ENCODE measurements at regions not wholly inside any gene's neighbourhood (a gene's known extent, or its start where the extent isn't known, plus 50 kb on each side); places are given as distances from the start of the nearest gene placed in this dataset.

DNA sequence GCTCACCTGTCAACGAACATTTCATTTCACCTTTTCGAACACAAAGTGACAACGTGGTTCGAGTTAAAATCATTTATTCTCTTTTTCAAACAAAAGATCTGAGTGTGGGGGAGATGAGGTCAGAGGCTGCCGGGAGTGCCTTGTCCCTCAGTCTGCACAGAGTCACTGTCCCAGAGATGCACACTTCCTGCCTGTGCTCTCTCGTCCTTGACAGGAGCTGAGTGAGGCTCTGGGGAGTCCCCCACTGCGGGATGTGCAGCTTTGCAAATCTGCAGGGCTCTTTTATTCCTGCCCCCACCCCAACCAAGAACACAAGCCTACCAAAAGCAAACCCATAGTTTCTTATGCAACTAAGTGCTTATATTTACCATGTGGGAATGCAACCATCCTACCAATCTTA, 497.8 kb downstream of the EIPR1 start:
- DNase-seq (ENCODE audit: low read depth in 4 of 4, low spot score in 3 of 4), result no peak

DNA sequence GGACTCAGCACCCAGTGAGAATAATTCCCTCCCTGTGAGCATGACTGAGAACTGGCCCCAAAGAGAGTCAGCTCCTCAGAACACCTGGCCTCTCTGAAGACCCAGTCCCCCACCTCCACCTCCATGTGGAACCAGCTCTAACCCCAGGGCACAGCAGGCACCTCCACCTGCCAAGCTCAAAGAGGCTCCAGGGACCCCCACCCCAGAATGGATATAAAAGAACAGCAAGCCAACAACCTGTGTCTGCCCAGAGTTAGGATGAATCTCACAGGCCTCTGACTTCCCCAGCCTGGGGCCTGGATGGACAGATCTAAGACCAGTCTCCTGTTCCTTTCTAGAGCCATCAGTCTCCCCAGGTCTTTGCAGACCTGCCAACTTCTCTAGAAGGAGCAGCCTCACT, 498.5 kb downstream of the EIPR1 start:
- DNase-seq (ENCODE audit: low read depth in 4 of 4, low spot score in 3 of 4), result no peak

DNA sequence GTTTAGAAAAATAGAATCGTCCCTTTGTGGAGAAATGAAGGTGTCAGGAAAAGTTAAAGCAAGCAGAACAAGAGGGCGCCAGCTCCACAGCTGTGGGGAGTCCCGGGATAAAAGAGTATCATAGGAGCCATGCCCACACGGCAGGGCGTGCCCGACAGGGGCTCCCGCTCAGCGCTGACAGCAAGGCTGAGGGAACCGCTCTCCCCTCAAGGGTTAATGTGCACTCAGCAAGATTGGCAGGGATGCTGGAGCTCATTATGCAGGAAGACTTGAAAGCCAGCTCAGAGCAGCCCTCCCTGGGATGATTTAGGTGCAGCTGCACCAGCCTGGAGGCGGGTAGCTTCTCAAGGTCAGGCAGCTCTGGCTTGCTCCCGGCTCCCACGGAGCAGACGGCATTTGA, 500.2 kb downstream of the EIPR1 start:
- DNase-seq (ENCODE audit: low read depth in 4 of 4, low spot score in 3 of 4), result no peak

DNA sequence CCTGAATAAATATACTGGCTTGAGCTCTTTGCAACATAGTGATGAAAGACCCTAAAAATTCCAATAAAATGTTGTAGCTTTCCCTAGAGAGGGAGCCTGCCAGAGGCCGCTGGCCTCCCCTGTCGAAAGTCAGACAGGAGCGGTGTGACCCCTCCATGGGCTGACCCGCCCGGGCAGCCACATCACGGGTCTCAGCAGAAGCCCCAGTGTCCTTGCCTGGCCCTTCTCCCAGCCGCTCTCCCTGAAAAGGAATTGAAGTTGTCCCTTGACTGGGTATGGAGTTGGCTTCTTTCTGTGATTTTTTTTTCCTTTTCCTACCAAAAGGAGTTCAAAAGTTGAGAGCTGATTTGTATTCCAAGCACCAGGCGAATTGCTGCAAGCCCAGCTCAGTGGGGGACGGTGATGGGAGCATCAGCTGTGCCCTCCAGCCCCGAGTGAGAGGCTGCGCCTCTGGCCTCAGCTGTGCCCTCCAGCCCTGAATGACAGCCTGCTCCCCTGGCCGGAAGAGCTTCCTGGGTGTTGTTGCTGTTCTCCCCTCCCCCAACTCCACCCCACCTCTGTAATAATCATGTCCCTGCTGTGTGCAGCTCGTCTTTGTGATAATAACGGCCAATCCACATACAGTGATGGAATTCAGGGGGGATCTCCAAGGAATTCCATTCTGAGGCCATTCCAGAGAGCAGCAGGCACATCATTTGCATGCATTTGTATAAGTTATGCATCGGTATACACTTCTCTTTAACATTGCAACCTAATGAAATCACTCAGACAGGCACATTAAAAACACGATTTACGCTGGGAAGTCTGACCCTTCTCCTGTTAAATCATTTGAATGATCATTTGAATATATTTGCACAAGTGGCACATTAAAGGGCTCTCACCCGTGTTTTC, 501.0 kb downstream of the EIPR1 start:
- peak in 2 of 4 donors; percentile 32 to 34 for DNase-seq (ENCODE audit: low read depth in 4 of 4, low spot score in 3 of 4)

DNA sequence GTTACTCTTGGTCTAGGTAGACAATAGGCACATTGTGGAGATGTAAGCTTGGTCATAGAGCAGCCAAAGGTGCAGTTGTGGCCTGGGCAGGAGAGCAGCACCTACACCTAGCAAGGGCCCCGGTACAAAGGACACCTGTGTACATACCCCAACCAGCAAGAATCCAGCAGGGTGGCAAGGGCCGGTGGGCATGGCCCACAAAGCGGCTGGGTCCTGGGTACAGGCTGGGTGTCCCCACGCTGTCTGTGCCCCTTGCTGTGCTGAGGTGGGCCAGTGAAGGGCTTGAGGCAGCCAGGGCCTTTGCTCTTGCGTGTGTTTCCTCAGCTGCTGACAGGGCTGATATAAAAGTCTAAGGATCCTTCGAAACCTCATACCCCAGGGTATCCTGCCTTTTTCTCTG, 501.8 kb downstream of the EIPR1 start:
- DNase-seq (ENCODE audit: low read depth in 4 of 4, low spot score in 3 of 4), result no peak

DNA sequence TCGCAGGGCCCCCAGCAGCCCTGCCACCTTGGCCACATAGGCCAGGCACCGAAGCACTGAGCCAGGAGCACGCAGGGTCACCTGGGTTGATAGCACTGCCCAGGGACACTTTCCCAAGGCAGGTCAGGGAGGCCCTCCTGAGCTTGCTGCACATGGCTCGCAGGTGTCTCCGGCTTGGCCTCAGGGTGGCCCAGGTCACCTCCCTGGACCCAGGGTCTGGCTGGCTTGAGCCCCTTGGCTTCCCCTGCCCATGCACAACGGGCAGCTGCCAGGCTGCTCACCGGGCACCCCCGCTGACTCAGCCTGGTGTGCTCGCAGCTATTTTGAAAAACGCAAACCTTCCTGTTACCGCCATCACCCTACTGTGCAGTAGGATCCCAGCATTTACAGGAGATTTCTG, 502.3 kb downstream of the EIPR1 start:
- no peak for DNase-seq (ENCODE audit: low read depth in 4 of 4, low spot score in 3 of 4)

DNA sequence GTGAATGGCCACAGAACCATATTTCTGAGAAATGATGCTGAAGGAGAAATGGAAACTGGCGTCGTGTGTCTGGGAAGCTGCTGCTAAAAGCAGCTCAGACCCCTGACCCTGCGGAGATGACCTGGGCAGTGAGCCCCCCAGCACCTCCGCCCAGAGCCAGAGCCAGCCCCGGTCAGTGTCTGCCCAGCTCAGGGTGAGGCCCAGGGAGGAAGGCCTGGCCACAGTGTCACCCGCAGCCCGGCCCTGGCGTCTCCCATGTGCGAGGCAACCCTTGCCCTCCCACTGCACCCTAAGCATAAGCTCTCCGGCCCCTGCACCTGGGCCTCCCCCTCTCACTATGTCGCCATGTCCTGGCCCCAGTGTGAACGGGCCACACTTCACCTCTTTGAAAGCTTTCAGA, 502.8 kb downstream of the EIPR1 start:
- DNase-seq (ENCODE audit: low read depth in 4 of 4, low spot score in 3 of 4), result no peak

DNA sequence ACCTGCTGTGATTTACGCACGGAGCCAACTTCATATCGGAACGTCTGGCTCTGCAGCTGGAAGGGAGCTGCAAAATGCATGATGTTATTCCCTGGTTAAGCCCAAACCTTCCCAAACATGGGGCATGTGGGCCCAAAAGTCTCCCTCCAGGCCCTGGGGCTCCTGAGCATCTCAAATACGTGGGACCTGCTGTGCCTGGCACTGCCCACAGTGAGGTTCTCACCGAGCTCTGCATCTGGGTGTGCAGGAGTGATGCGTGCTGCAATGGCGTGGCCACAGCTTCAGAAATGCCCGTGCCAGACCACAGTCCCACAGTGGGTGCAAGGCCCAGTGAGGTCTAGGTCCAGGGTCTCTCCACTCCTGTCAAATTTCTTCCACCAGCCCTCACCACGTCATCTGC, 503.3 kb downstream of the EIPR1 start:
- DNase-seq (ENCODE audit: low read depth in 4 of 4, low spot score in 3 of 4), result no peak

DNA sequence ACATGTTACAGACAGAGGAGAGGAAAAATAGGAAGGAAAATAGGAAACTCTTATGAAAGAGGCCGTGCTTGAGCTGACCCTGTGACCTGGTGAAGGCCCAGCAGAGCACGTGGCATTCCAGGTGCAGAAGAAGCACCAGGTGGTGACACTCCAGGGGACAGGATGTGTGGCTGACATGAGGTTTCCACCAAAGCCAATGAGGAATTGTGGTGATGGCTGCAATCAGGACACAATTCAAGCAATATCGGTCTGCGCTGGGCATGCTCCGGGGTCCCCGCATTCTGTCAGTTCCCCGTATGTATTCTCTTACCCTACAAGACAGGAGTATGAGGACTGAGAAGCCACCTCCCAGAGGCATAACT, 504.2 kb downstream of the EIPR1 start:
- DNase-seq (ENCODE audit: low read depth in 4 of 4, low spot score in 3 of 4), result no peak

DNA sequence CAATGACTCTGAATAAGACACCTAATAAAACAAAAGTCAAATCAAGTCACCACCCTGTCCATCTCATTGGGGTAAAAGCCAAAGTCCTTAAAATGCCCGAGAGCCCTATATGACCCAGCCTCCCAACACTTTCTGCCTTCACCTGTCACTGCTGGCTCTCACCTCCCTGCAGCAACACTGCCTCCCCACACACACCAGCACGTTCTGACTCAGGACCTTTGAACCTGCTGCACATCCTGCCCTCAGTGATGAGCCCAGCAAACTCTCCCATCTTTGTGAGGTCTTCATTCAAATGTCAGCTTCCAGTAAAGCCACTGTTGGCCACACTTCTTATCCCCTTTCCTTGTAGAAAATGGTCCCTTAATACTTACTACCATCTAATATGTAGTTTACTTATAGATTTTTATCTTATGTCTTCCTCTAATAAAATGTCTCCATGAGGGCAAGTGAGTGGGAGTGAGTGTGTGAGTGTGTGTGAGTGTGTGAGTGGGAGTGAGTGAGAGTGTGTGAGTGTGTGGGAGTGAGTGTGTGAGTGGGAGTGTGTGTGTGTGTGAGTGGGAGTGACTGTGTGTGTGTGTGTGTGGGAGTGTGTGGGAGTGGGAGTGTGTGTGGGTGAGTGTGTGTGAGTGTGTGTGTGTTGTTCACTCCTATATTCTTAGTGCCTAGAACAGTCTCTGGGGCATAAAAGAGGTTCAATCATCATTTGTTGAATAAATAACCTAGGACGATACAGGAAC, 504.7 kb downstream of the EIPR1 start:
- no peak for DNase-seq (ENCODE audit: low read depth in 4 of 4, low spot score in 3 of 4)

DNA sequence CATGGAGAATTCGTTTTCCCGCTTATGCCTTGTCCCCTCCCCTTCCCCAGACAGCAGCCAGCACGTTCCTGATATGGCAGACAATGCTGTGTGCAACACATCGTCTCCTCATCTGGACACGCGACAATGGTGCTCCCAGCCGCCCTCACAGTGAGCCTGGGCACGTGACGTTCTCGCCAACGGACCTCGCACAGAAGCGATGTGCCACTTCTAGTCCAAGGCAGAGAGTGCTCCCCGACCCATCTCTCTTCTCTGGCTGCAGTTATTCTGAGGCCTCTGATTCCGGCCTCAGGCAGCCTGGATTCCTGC, 505.4 kb downstream of the EIPR1 start:
- no peak for DNase-seq (ENCODE audit: low read depth in 4 of 4, low spot score in 3 of 4)

DNA sequence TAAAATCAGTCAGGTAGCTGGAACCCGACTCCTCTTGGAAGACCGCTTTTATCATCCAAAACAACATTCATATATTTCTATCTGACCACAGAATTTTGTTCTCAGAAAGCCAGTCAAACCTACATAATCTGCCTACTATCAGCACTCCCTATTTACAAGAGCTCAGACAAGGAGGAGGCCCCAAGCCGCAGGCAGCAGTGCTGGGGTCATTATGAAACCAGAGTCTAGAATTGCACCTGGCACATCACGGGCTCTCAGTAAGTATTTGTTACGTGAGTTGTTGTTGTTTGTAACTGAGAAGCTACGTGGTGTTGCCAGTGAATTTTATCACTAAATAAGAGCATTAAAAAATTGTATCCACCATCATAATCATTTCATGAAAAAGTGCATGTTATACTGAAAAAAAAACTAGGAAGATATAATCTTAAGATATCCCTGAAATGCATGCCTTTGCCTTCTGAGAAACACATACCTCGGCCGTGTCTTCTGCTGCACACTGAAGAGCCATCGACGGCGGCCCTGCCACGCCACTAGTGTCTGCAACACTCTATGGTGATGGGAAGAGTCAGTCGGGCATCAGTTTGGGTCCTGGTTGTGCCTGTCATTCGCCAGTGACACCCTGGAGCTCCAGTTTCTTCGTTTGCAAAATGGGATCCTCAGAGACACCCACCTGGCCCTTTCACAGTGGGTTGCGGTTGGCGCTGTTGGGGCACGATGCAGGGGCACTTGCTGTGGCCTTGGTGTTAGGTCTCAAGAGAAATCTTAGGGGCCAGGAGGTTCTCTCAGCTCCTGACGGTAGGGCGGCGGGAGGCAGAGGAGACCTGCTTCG, 505.9 kb downstream of the EIPR1 start:
- no peak for DNase-seq (ENCODE audit: low read depth in 4 of 4, low spot score in 3 of 4)

DNA sequence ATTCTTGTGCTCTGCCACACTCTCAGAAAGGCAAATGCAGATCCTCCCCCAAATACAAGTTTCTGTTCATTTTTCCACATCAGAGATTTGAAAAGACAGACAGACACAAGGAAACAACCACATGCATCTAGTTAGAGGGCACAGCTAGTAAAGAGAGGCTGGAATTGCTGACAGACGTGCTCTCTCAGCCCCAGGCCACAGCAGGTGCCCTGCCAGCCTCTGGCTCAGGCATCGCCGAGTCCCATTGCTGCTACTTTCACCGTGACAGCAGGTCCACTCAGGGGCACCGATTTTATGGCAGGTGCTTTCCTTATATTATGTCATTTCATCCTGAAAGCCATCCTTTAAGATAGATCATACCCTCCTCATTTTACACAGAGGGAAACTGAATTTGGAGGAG, 507.5 kb downstream of the EIPR1 start:
- DNase-seq (ENCODE audit: low read depth in 4 of 4, low spot score in 3 of 4), result no peak

DNA sequence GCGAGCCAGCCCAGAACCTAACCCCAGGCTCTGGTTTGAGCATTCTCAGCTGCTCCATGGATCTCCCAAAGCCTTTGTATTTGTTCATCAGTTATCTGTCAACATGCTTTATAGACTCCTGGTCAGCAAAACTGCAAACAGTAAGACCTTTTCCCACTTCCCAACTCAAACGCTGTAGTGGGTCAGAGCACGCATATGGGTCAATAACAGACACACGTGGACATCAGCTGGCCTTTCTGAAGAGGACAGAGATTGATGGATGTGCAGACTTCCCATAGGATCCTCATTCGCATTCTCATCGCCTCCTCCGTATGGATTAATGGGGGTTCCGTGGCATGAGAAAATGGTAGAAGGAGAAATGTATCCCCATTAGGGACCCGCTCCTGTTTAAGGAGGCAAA, 508.1 kb downstream of the EIPR1 start:
- no peak for DNase-seq (ENCODE audit: low read depth in 4 of 4, low spot score in 3 of 4)

DNA sequence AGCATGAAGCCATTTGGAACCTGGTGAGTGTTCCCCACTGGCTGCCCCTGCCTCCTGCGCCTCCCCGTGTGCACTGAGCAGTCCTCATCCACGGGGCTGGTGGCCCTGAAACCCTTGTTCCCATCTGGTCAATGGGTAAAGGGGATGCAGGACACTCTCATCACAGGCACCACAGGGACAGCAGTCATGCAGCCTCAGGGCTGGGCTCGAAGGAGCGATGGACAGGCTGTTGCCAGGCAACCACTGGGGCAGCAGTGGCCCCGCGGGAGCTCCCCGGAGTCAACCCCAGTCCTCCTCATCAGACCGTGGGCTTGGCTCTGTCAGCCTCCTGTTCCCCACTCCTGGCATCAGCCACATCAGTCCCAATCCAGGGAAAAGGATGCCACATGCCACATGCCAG, 509.5 kb downstream of the EIPR1 start:
- no peak for DNase-seq (ENCODE audit: low read depth in 4 of 4, low spot score in 3 of 4)

DNA sequence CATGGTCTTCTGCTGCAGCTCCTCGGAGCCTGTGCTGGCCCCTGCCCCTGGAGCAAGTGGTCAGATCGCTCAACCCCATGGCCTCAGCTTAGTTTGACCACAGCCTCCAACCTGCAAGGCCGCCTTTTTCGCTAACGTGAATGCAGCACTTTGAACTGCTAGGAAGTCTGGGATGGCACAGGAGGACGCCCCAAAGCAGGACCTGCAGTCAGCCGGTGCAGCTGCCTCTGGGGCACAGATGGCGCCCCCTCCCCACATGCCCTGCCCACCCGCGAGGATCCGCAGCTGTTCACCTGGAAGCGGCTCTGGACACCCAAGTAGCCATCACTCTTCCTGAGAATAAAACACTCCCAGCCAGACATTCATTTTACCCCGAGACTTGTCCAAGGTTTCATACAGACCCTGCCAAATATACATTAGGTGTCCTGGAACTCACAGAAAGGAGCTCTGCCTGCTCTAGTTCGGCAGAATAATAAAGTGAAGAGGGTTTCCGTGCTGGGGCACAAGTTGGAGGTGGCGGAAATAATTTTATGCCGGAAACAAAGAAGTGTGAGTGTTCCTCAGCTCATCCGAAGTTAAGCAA, 510.1 kb downstream of the EIPR1 start:
- DNase-seq (ENCODE audit: low read depth in 4 of 4, low spot score in 3 of 4), result no peak

DNA sequence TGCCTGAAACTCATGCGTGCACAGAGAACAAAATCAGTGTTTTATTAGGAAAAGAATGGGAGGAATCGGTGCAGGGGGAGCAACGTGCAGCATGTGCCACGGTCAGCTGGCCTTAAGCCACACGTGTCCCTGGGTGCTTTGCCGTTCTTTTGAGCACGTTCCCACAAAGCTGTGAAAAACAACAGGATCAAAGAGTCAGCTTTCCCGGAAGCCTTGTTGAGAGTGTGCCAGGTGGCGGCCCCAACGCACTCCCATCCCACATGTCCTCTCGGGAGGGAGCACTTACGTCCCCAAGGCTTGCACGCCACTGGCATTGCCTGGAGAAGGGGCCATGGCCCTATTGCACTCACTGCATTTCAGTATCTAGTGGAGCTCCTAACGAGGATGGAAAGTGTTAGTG, 511.2 kb downstream of the EIPR1 start:
- DNase-seq (ENCODE audit: low read depth in 4 of 4, low spot score in 3 of 4), result no peak

DNA sequence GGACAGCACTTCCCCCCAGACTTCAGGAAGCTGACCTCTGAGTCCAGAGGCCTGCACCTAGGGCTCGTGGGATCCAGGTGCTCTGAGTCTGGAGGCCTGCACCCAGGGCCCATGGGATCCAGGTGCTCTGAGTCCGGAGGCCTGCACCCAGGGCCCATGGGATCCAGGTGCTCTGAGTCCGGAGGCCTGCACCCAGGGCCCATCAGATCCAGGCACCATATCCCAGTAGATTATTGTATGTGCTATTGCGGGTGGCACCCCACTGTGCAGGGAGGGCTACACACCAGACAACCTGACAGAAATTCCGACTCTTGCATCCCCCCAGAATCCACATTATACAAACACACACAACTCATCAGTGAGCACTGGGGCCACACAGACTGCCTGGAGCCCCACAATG, 515.2 kb downstream of the EIPR1 start:
- DNase-seq (ENCODE audit: low read depth in 4 of 4, low spot score in 3 of 4), result no peak

DNA sequence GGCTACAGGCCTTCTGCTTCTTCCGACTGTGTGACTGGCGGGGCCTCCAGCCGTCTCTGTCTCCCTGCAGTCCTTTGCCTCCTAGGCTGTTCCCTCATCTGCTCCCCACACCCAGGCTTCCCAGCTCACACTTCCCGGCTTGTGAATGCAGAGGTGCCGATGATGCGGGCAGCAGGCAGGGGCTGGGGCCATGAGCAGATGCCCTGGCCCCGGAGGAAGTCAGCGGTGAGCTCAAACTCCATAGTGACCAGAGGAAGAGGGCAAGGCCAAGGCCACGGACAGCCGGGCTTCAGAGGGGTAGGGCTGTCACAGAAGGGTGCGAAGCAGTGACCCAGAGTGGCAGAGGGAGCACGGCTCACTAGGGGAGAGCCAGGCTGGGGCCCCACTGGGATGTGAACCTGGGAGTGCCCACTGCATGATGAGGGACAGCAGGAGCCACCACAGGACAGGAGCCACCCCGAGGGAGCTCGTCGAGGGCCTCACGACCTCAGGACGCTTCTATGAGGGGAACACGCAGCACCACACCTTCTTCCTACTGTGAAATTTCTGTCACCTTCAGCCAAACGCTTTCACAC, 515.9 kb downstream of the EIPR1 start:
- DNase-seq (ENCODE audit: low read depth in 4 of 4, low spot score in 3 of 4), result no peak

DNA sequence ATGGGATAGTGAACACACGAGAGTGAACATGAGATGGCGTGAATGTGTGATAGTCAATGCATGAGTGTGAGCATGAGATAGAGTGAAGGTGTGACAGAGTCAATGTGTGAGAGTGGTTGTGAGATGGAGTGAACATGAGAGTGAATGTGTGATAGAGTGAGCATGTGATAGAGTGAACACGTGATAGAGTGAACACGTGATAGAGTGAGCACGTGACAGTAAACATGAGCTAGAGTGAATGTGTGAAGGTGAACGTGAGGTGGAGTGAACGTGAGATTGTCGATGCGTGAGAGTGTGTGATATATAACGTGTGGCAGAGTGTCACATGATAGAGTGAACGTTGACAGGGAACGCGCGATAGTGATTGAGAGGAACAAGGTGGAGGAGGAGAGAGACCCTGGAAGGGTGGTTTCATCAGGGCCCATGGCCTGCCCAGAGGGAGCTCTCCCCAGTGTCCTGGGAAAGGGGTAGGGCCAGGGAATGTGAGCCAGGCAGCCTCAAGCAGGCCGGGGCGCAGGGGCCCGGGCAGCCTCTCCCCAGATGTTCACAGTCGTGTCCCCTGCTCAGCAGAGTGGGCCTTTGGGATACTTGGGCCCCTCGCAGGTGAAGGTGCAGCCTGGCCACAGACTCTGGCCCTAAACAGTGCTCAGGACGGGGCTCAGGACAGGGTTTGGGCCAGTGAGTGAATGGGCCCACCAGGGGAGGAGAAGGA, 516.9 kb downstream of the EIPR1 start:
- no peak for DNase-seq (ENCODE audit: low read depth in 4 of 4, low spot score in 3 of 4)

All from right renal pelvis (tissue), 4 donors.